PC-3 (cell line): ENCODE measurements at regions not wholly inside any gene's neighbourhood (a gene's known extent, or its start where the extent isn't known, plus 50 kb on each side); places are given as distances from the start of the nearest gene placed in this dataset.

ENCODE experiments used
- ATAC-seq: fragments of 200-7000 bp; cut with Tn5 transposase; 2 replicates; pipeline ENCODE4 v1.9.1; 2020; ENCODE audit warnings: mild to moderate bottlenecking, moderate library complexity
- BruUV-seq: library from RNA; stranded (reverse); fragments of 400-500 nt; replicated peaks from 2 replicates; lab custom pipeline; 2021; lab: Mats Ljungman, UMichigan
- CTCF ChIA-PET: fragments of 300-600 bp; sonication (Branson Sonifier 250); formaldehyde crosslinking; loops from one replicate; lab custom pipeline; 2022; ENCODE audit warnings: antibody characterized with exemption; lab: Charles Lee
- POLR2A ChIA-PET: fragments of 300-600 bp; sonication (Branson Sonifier 250); formaldehyde crosslinking; loops from one replicate; lab custom pipeline; 2022; ENCODE audit warnings: antibody characterized with exemption; ENCODE audit not compliant: unreplicated experiment; lab: Charles Lee
- DNase-seq: peaks from one replicate; pipeline ENCODE4 v3.0.0-alpha.2; 2015
- H2AFZ ChIP-seq: fragments of 300-600 bp; sonication (generic); 2 replicates; pipeline ENCODE4 v1.6.0; 2016; ENCODE audit warnings: antibody characterized with exemption, low read length
- H3F3A ChIP-seq: fragments of 300-600 bp; sonication (generic); one replicate; pipeline ENCODE4 v1.6.0; 2017; ENCODE audit warnings: antibody characterized with exemption, low read length, control low read depth, mild to moderate bottlenecking; ENCODE audit not compliant: unreplicated experiment
- H3K27ac ChIP-seq: fragments of 300-600 bp; sonication (generic); 2 replicates; pipeline ENCODE4 v1.5.1; 2016; ENCODE audit warnings: mild to moderate bottlenecking, low read length
- H3K27me3 ChIP-seq: fragments of 300-600 bp; sonication (generic); 2 replicates; pipeline ENCODE4 v1.6.1; 2016; ENCODE audit warnings: low read length, mixed read lengths
- H3K36me3 ChIP-seq: fragments of 300-600 bp; sonication (generic); 2 replicates; pipeline ENCODE4 v1.6.1; 2016; ENCODE audit warnings: low read depth, mixed run types, low read length, mixed read lengths
- H3K4me1 ChIP-seq: fragments of 300-600 bp; sonication (generic); 2 replicates; pipeline ENCODE4 v1.5.1; 2016; ENCODE audit warnings: low read length; ENCODE audit not compliant: insufficient read depth
- H3K4me2 ChIP-seq: fragments of 300-600 bp; sonication (generic); 2 replicates; pipeline ENCODE4 v1.6.0; 2016; ENCODE audit warnings: low read length
- H3K4me3 ChIP-seq: fragments of 300-600 bp; sonication (generic); 2 replicates; pipeline ENCODE4 v1.5.1; 2016; ENCODE audit warnings: mild to moderate bottlenecking, low read length, mixed read lengths
- H3K79me2 ChIP-seq: fragments of 300-600 bp; sonication (generic); 2 replicates; pipeline ENCODE4 v1.6.1; 2017; ENCODE audit warnings: low read length, mixed read lengths
- H3K9ac ChIP-seq: fragments of 300-600 bp; sonication (generic); 2 replicates; pipeline ENCODE4 v1.6.0; 2016; ENCODE audit warnings: mild to moderate bottlenecking, low read length
- H3K9me2 ChIP-seq: fragments of 300-600 bp; sonication (generic); replicated peaks from 2 replicates; pipeline ENCODE4 v1.6.1; 2016; ENCODE audit warnings: mixed run types, low read length, mixed read lengths
- H3K9me3 ChIP-seq: fragments of 300-600 bp; sonication (generic); 2 replicates; pipeline ENCODE4 v1.6.1; 2016; ENCODE audit warnings: low read length, mixed read lengths
- H4K20me1 ChIP-seq: fragments of 300-600 bp; sonication (generic); 2 replicates; pipeline ENCODE4 v1.6.1; 2016; ENCODE audit warnings: low read length, mixed read lengths
- EZH2 ChIP-seq: fragments of 300-600 bp; sonication (generic); IDR thresholded peaks from one replicate; pipeline ENCODE4 v1.6.1; 2017; ENCODE audit warnings: antibody characterized with exemption, mild to moderate bottlenecking, low read length; ENCODE audit not compliant: unreplicated experiment
- EZH2phosphoT487 ChIP-seq: fragments of 300-600 bp; sonication (generic); IDR thresholded peaks from 2 replicates; pipeline ENCODE4 v1.6.1; 2018; ENCODE audit warnings: mild to moderate bottlenecking, antibody characterized with exemption, low read length, borderline replicate concordance
- intact Hi-C: fragments of 100-400 bp; cut with micrococcal nuclease; formaldehyde crosslinking; loops from 2 replicates; pipeline ENCODE4 v1.9.0; 2023
- TF ChIP-seq, protein P1 (sequence below): fragments of 300-600 bp; sonication (generic); conservative IDR thresholded peaks from 2 replicates; pipeline ENCODE4 v1.5.1; 2017; ENCODE audit warnings: antibody characterized with exemption, low read depth, mild to moderate bottlenecking, low read length

DNA sequence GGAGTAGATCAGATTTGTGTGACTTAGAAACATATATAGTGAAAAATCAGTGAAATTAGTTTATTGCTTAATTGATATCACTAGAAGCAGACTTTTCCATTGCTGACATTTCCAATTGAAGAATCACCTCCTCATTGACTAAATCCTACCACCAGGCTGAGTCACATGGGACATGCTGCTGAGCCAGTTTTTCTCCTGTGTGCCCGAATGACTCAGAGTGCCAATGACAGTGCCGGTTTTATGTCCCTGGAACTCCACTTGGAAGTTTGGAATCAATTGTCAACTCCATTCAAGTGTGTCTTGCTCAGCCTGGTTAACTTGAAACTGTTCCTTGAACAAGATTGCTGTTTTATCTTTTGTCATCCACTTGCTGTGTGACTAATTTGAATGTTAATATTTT is 316.1 kb upstream of the PRDM1 start:
- Histone ChIP-seq H2AFZ (no peak overlapping the region), H3K9me3 (no peaks in the 10 kb centered on the region), H3K4me2 (no peak overlapping the region), H4K20me1 (no peaks in the 10 kb centered on the region), H3F3A (no peaks in the 10 kb centered on the region), H3K9me2 (no peaks in the 10 kb centered on the region), H3K4me1 (peaks cover 17% of the 10 kb centered on the region), H3K27ac (peak overlapping the region; percentile 53), H3K9ac (no peak overlapping the region), H3K79me2 (no peaks in the 10 kb centered on the region), H3K27me3 (no peaks in the 10 kb centered on the region), H3K4me3 (no peak overlapping the region), H3K36me3 (no peaks in the 10 kb centered on the region)
- DNase-seq, result peak; percentile 82
- intact Hi-C loops, result no loop called here
- no peak for TF ChIP-seq EZH2phosphoT487
- no peak for TF ChIP-seq EZH2
- TF ChIP-seq, protein P1, sequence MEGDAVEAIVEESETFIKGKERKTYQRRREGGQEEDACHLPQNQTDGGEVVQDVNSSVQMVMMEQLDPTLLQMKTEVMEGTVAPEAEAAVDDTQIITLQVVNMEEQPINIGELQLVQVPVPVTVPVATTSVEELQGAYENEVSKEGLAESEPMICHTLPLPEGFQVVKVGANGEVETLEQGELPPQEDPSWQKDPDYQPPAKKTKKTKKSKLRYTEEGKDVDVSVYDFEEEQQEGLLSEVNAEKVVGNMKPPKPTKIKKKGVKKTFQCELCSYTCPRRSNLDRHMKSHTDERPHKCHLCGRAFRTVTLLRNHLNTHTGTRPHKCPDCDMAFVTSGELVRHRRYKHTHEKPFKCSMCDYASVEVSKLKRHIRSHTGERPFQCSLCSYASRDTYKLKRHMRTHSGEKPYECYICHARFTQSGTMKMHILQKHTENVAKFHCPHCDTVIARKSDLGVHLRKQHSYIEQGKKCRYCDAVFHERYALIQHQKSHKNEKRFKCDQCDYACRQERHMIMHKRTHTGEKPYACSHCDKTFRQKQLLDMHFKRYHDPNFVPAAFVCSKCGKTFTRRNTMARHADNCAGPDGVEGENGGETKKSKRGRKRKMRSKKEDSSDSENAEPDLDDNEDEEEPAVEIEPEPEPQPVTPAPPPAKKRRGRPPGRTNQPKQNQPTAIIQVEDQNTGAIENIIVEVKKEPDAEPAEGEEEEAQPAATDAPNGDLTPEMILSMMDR, result no peak
- BruUV-seq, result no TSS peak
- ChIA-PET CTCF (no interaction called here), POLR2A (no interaction called here)
- ATAC-seq, result no peak

DNA sequence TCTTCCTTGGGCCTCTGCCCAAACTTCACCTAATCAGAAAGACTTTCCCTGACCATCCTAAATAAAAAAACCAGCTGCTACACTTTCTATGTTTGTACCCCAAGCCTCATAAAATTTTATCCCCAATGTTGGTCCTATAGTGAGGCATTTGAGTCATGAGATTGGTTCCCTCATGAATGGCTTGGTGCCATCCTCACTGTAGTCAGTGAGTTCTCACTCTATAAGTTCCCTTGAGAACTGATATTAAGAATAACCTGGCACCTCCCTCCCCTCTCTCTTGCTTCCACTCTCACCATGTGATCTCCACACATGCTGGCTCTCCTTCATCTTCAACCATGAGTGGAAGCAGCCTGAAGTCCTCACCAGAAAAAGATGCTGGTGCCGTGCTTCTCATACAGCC is 316.9 kb upstream of the PRDM1 start:
- peak overlapping the region; percentile 53; the same call in 1 of the 2 replicates for H3K27ac ChIP-seq
- BruUV-seq, result no TSS peak
- no peaks in the 10 kb centered on the region for H3K9me2 ChIP-seq
- no peak for ATAC-seq
- ChIA-PET POLR2A (no interaction called here), CTCF (no interaction called here)
- no peaks in the 10 kb centered on the region for H3K79me2 ChIP-seq
- no peak overlapping the region for H2AFZ ChIP-seq
- no peak overlapping the region for H3K4me2 ChIP-seq
- intact Hi-C loops, result no loop called here
- H3K36me3 ChIP-seq, result no peaks in the 10 kb centered on the region
- no peaks in the 10 kb centered on the region for H4K20me1 ChIP-seq
- no peak for TF ChIP-seq EZH2
- no peak for TF ChIP-seq EZH2phosphoT487
- TF ChIP-seq, protein P1, result no peak
- H3K9me3 ChIP-seq, result no peaks in the 10 kb centered on the region
- H3F3A ChIP-seq, result no peaks in the 10 kb centered on the region
- H3K4me1 ChIP-seq, result peaks cover 17% of the 10 kb centered on the region
- no peak for DNase-seq
- H3K4me3 ChIP-seq, result no peak overlapping the region
- no peak overlapping the region for H3K9ac ChIP-seq
- H3K27me3 ChIP-seq, result no peaks in the 10 kb centered on the region

- H3K9me2 ChIP-seq, result no peaks in the 10 kb centered on the region
- H3F3A ChIP-seq, result no peaks in the 10 kb centered on the region
- H2AFZ ChIP-seq, result no peak overlapping the region
- no peaks in the 10 kb centered on the region for H3K27me3 ChIP-seq
- H3K4me3 ChIP-seq, result no peak overlapping the region
- intact Hi-C loops, result no loop called here
- no peaks in the 10 kb centered on the region for H3K79me2 ChIP-seq
- no peak overlapping the region for H3K4me2 ChIP-seq
- ChIA-PET CTCF (no interaction called here), POLR2A (no interaction called here)
- no TSS peak for BruUV-seq
- DNase-seq (no peak), ATAC-seq (no peak)
- no peaks in the 10 kb centered on the region for H4K20me1 ChIP-seq
- H3K36me3 ChIP-seq, result no peaks in the 10 kb centered on the region
- TF ChIP-seq EZH2, result no peak
- TF ChIP-seq, protein P1, result no peak
- no peak for TF ChIP-seq EZH2phosphoT487
- no peak overlapping the region for H3K27ac ChIP-seq
- no peaks in the 10 kb centered on the region for H3K9me3 ChIP-seq
- no peak overlapping the region for H3K9ac ChIP-seq
- peaks cover 21% of the 10 kb centered on the region for H3K4me1 ChIP-seq
Observed at GRCh38 chr6:105767541-105767940, 318.6 kb upstream of the PRDM1 start.
